GM12874 (cell line): ENCODE measurements at regions not wholly inside any gene's neighbourhood (a gene's known extent, or its start where the extent isn't known, plus 50 kb on each side); places are given as distances from the start of the nearest gene placed in this dataset.

Experiments used
- CTCF ChIP-seq: IDR thresholded peaks from 2 replicates; pipeline ENCODE4 v1.5.1; 2011; ENCODE audit warnings: low read depth, mild to moderate bottlenecking, control low read depth, low read length, moderate library complexity; ENCODE audit not compliant: insufficient read depth

GRCh38 chr1:106080608-106081325, 975.7 kb upstream of the PRMT6 start:
- TF ChIP-seq CTCF = no peak

GRCh38 chr1:106111044-106111443, 945.4 kb upstream of the PRMT6 start:
- TF ChIP-seq CTCF = no peak

GRCh38 chr1:106113851-106114250, 942.6 kb upstream of the PRMT6 start:
- TF ChIP-seq CTCF = no peak

- no peak for TF ChIP-seq CTCF
Measured at GRCh38 chr1:106120789-106121188, 935.7 kb upstream of the PRMT6 start.

- TF ChIP-seq CTCF = no peak
Measured at GRCh38 chr1:106121728-106122127, 934.7 kb upstream of the PRMT6 start.

GRCh38 chr1:106134561-106134960, 921.9 kb upstream of the PRMT6 start:
- no peak for TF ChIP-seq CTCF

GRCh38 chr1:106173101-106173500, 883.4 kb upstream of the PRMT6 start:
- TF ChIP-seq CTCF = no peak
